ENCODE measurements at regions not wholly inside any gene's neighbourhood (a gene's known extent, or its start where the extent isn't known, plus 50 kb on each side); places are given as distances from the start of the nearest gene placed in this dataset.
A peak's percentile ranks its signal among the peaks of the same experiment; 100 is the strongest.

- ATAC-seq: peak in 1 of 2 donors; percentile 13
These were observed 457.2 kb upstream of the MEX3C start for GRCh38 chr18:51654488-51655326.

- peak in 1 of 2 donors; percentile 27 for ATAC-seq
These were observed 457.8 kb upstream of the MEX3C start for GRCh38 chr18:51655327-51655698.

- no peak for ATAC-seq
These were observed 458.8 kb upstream of the MEX3C start for GRCh38 chr18:51656249-51656648.

GRCh38 chr18:51658436-51658835 lies 461.0 kb upstream of the MEX3C start:
- ATAC-seq: no peak

- ATAC-seq: no peak
These were observed 462.3 kb upstream of the MEX3C start for GRCh38 chr18:51659781-51660180.

- ATAC-seq: no peak
These were observed 462.8 kb upstream of the MEX3C start for GRCh38 chr18:51660188-51660715.

- no peak for ATAC-seq
These were observed 466.8 kb upstream of the MEX3C start for GRCh38 chr18:51664236-51664635.

GRCh38 chr18:51666763-51667191 lies 469.3 kb upstream of the MEX3C start:
- no peak for ATAC-seq

- ATAC-seq: peak in 1 of 2 donors; percentile 17
These were observed 470.6 kb upstream of the MEX3C start for GRCh38 chr18:51668101-51668500.

GRCh38 chr18:51668607-51669006 lies 471.1 kb upstream of the MEX3C start:
- ATAC-seq: no peak

- ATAC-seq: no peak
These were observed 489.1 kb upstream of the MEX3C start for GRCh38 chr18:51686590-51686989.

GRCh38 chr18:51687845-51688585 lies 490.5 kb upstream of the MEX3C start:
- no peak for ATAC-seq

- no peak for ATAC-seq
These were observed 495.1 kb upstream of the MEX3C start for GRCh38 chr18:51692612-51693011.

GRCh38 chr18:51711298-51711889 lies 513.9 kb upstream of the MEX3C start:
- ATAC-seq: no peak

- ATAC-seq: no peak
These were observed 515.3 kb upstream of the MEX3C start for GRCh38 chr18:51712821-51713220.

GRCh38 chr18:51716277-51716676 lies 518.8 kb upstream of the MEX3C start:
- ATAC-seq: no peak

- ATAC-seq: no peak
These were observed 523.9 kb upstream of the MEX3C start for GRCh38 chr18:51721388-51721787.

- ATAC-seq: no peak
These were observed 524.5 kb upstream of the MEX3C start for GRCh38 chr18:51721996-51722395.

- no peak for ATAC-seq
These were observed 527.6 kb upstream of the MEX3C start for GRCh38 chr18:51724790-51725721.

- ATAC-seq: no peak
These were observed 529.1 kb upstream of the MEX3C start for GRCh38 chr18:51726614-51727013.

- no peak for ATAC-seq
These were observed 530.3 kb upstream of the MEX3C start for GRCh38 chr18:51727780-51728179.

GRCh38 chr18:51731070-51731469 lies 533.6 kb upstream of the MEX3C start:
- no peak for ATAC-seq

Measured in activated CD4-positive, CD25-positive, alpha-beta regulatory T cell treated with anti-CD3 and anti-CD28 coated beads, Interleukin-2, amount 50 U/mL, for 24 hours (primary cell).